NCI-H2029 treated with DMSO at 0.1 percent for 48 hours (cell line): ENCODE measurements at regions not wholly inside any gene's neighbourhood (a gene's known extent, or its start where the extent isn't known, plus 50 kb on each side); places are given as distances from the start of the nearest gene placed in this dataset.

Source experiments
- DNase-seq: peaks from one replicate; lab custom pipeline; 2025; lab: John Stamatoyannopoulos, UW

GRCh38 chr6:168968228-168968627 lies 285.4 kb downstream of the THBS2 start:
- DNase-seq = peak; percentile 92

DNA sequence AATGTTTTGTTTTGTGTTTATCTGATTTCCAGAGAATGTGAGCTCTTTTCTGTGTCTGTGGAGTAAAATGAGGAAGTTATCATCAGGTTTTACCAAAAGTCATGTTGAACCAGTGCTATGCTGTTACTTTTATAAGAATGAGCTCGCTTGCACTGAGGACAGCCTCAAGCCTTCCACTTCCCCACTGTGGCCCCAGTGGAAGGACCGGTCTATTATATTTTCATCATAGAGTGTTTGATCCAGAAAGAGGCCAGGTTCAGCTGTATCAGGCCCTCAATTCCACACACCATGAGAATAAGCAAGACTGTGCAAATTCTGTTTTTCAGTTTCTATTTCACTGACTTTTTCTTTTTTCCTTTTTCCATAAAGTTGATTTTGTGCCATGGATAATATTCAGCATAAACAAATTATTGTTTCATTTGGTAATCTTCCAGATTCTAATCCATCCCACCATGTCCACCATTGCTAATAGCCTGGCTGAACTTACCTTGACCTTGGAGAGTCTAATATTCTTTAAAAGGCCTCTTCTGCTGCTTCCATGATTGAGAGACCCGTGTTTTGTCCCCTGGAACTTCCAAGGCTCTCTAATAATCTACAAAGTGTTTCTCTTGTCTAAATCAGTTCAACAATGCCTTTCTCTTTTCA lies 286.2 kb downstream of the THBS2 start:
- DNase-seq = no peak

DNA sequence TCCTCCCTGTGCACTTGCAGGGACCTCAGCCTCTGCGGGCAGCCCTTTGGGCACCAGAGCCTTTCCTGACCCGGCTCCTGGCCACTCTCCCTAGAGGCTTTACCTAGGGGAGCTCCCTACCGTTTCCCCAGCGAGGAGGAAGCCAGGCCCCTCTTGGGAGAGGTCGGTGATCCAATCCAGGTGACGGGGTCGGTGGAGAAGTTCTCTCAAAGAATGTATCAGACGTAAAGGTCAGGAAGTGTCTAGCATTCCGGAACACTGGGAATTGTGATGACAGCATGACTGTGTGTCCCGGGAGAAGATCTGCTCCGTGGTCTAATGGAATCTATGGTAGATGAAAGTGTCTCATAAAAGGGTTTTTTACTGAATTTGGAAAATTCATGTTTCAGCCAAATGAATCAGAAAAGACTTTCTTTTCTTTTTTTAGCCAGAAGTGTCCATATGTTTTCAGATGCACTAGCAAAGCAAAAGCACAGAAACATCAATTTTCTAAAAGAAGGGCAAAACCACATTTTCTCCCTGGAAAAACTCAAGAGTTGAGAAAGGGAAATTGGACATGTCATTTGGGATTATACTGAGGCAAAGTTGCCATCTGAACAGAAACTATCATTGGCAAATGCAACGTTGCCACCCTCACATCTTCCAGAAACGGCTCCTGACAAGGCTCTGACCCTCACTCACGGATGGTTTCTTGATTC lies 289.4 kb downstream of the THBS2 start:
- DNase-seq = no peak

DNA sequence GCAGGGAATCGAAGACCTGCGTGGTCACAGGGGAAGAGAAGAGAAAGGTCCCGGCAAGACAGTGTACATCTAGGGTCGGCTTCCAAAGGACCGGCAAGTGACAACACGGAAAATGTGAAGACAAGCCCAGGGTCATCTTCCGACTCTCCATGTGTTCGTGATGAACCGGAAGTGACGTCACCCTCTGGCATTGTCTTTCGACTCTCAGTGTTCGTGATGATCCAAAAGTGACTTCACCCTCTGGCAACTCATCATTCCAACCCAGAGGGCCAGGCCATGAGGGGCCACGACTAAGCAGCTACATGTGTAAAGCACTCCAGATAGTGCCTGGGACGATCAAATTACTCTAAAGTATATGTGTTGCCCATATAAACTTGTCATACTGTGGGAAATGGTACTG lies 290.8 kb downstream of the THBS2 start:
- no peak for DNase-seq

DNA sequence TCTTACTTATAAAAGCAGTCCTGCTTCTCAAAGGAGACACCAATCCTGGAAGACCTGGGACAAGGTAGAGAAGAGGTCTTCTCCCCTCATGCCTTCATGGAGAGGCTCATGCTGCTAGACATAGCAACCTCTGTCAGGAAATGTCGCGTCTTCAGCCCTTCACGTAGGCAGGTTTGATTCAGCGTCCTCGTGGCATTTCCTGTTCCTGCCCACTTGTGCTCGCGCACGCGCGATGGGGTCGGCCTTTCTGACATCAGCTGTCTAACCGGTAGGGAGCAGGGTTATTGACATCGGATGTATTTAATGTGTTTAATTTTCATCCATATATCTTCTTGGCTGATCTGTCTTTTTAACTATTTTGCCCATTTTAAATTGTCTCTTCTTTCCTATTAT lies 292.4 kb downstream of the THBS2 start:
- no peak for DNase-seq

- no peak for DNase-seq
Observed at GRCh38 chr6:168960551-168961263, 292.9 kb downstream of the THBS2 start.

DNA sequence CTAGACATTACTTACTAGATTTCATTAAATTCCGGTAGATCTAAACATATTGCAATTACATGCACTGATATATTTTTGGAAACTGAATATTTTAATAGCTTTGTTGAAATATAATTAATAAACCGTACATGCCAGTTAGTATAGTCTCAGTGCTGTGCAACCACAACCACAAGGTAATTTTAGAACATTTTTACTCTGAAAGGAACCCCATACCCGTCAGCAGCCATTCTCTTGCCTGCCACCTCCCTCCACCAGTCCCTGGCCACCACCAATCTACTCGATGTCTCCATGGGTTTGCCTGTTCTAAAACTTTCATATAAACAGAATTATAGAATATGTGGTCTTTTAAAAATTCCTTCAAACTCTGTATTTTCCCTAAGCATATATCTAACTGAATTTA lies 293.9 kb downstream of the THBS2 start:
- DNase-seq = no peak

DNA sequence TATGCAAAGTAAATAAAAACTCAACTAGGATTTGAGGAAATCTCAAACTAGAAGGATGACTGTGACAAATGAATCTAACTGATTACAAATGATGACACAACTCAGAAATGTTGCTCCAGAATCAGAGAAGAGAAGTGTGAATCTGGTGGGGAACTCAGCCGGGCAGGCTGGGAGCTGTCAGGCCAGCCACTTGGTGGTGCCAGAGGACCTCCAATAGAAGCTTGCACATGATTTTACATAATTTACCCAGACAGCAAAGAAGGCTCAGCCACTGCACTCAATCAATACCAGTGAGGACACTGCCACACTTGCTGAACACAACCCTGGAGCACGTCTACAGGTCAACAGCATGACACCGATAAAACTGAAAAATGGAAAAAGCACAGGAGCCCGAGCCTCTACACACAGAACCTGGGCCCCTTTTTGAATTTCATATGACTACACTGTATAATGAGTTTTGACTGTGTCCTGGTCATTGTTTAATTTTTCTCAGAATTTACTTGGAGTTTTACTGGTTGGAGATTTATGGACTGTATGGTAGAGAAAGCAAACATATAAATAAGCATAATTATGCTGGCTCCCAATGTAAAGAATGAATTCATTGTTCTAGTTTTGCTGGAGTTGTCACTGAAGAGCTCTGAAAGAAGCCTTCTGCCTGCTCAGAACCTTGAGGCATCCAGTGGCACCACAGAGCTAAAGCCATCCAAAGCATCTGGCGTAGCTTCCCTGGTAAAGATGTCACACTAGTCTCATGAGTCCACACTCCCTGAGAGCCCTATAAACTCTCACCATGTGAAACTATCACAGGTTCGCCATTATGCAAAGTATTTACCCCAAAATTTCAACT lies 296.5 kb downstream of the THBS2 start:
- DNase-seq = peak; percentile 76

- DNase-seq = no peak
Observed at GRCh38 chr6:168956141-168956838, 297.4 kb downstream of the THBS2 start.

GRCh38 chr6:168953461-168953860 lies 300.2 kb downstream of the THBS2 start:
- no peak for DNase-seq

GRCh38 chr6:168951217-168951616 lies 302.4 kb downstream of the THBS2 start:
- DNase-seq = no peak

- DNase-seq = no peak
Observed at GRCh38 chr6:168950858-168951214, 302.8 kb downstream of the THBS2 start.

GRCh38 chr6:168949981-168950857 lies 303.4 kb downstream of the THBS2 start:
- no peak for DNase-seq

DNA sequence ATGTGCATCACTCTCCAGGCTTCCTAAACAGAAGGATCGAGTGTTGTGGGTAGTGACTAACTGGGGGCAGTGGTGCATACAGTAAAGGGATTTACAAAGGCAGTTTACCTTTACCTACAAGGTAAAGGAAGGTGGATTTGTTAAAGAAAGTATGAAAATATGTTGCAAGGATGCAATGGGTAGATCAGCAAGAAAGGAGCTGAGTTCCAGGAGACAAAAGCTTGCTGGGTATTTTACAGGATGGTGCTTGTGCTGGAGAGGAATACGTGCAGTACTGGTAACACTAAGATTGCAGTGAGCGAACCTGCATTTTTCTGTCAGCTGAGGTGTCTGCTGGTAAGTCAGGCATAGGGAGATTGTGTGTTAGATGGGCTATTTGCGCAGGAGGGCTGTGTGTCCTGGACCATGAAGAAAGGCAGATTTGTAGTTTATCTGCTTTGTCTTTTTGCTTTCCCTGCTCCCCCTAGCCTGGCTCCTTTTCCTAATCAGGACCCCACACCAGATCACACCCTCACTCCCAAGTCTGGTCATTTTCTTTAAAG lies 304.6 kb downstream of the THBS2 start:
- DNase-seq = no peak

DNA sequence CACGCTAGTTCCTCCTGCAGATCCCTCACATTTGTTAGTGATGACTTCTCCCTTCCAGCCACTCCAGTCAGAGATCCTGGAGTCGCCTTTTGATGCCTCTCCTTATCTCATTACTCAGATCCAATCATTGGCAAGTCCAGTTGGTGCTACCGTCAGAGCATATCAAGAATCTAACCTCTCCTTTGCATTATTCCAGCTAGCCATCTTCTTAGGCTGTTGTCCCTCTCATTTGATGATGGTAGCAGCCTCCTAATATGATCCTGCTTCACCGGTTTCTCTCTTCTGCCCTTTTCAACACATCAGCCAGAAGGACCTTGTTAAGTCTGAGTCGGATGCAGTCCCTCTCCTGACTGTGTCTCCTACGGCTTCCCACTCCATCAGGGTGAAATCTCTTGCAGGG lies 305.6 kb downstream of the THBS2 start:
- DNase-seq = no peak

- no peak for DNase-seq
Observed at GRCh38 chr6:168943231-168943905, 310.3 kb downstream of the THBS2 start.

- no peak for DNase-seq
Observed at GRCh38 chr6:168942646-168943045, 311.0 kb downstream of the THBS2 start.

- no peak for DNase-seq
Observed at GRCh38 chr6:168941036-168941435, 312.6 kb downstream of the THBS2 start.

DNA sequence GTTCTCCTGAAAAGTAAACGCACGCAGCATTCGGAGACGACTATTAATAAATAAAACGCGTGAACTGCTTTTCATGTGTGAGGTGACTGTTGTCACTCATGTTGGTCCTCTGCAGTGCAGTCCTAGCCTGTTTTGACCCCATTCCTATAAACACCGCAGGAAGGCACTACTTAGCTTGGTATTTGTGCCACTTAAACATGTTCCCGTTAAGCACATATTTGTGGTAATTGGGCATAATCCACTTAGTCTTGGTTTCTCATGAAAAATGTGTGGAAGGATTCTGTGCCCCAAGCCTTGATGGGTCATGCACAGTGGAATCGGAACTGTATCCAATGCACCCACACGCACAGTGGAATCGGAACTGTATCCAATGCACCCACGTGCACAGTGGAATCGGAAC lies 313.9 kb downstream of the THBS2 start:
- no peak for DNase-seq

GRCh38 chr6:168939041-168939440 lies 314.6 kb downstream of the THBS2 start:
- DNase-seq = no peak
